ENCODE measurements at regions not wholly inside any gene's neighbourhood (a gene's known extent, or its start where the extent isn't known, plus 50 kb on each side); places are given as distances from the start of the nearest gene placed in this dataset.

DNA sequence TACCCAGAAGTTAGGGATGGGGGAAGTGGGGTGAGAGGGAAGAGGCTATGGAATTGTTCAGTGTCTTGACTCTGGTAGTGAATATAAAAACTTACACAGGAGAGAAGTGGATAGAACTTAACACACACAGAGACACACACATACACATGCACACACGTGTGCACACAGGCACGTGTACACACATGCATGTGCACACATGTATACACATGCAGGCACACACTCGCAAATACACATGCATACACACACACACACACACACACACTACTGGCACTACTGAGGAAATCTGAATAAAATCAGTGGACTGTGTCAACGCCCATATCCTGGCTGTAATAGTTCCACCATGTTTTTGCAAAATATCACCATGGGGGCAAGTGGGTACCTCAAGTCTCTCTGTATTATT is 107.9 kb downstream of the IRS2 start:
- intact Hi-C loops (cut with DNase I): no loop called here
- Histone ChIP-seq H3K4me1 (no peaks in the 10 kb centered on the region), H3K9me3 (no peaks in the 10 kb centered on the region), H3K4me3 (no peak overlapping the region), H3K27ac (no peak overlapping the region), H3K36me3 (no peaks in the 10 kb centered on the region), H3K27me3 (peaks cover 5% of the 10 kb centered on the region)
- TF ChIP-seq, protein P1, sequence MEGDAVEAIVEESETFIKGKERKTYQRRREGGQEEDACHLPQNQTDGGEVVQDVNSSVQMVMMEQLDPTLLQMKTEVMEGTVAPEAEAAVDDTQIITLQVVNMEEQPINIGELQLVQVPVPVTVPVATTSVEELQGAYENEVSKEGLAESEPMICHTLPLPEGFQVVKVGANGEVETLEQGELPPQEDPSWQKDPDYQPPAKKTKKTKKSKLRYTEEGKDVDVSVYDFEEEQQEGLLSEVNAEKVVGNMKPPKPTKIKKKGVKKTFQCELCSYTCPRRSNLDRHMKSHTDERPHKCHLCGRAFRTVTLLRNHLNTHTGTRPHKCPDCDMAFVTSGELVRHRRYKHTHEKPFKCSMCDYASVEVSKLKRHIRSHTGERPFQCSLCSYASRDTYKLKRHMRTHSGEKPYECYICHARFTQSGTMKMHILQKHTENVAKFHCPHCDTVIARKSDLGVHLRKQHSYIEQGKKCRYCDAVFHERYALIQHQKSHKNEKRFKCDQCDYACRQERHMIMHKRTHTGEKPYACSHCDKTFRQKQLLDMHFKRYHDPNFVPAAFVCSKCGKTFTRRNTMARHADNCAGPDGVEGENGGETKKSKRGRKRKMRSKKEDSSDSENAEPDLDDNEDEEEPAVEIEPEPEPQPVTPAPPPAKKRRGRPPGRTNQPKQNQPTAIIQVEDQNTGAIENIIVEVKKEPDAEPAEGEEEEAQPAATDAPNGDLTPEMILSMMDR (IDR thresholded peaks at IDR 0.05): no peak
- no peak for ATAC-seq
- no peak for DNase-seq

DNA sequence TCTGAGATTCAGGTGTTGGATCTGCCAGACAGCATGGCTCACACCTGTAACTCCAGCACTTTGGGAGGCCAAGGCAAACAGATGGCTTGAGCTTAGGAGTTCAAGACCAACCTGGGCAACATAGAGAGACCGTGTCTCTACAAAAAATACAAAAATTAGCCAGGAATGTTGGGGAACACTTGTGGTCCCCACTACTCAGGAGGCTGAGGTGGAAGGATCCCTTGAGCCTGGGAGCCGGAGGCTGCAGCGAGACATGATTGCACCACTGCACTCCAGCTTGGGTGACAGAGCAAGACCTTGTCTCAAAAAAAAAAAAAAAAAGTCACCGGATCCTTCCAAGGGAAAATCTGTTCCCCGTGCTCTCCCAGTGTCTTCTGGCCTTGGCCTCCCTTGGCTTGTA is 109.2 kb downstream of the IRS2 start:
- Histone ChIP-seq H3K36me3 (no peaks in the 10 kb centered on the region), H3K27ac (no peak overlapping the region), H3K4me1 (no peaks in the 10 kb centered on the region), H3K27me3 (no peaks in the 10 kb centered on the region), H3K9me3 (no peaks in the 10 kb centered on the region), H3K4me3 (no peak overlapping the region)
- ATAC-seq: no peak
- no peak for DNase-seq
- TF ChIP-seq, protein P1 (IDR thresholded peaks at IDR 0.05): no peak
- intact Hi-C loops (cut with DNase I): no loop called here

DNA sequence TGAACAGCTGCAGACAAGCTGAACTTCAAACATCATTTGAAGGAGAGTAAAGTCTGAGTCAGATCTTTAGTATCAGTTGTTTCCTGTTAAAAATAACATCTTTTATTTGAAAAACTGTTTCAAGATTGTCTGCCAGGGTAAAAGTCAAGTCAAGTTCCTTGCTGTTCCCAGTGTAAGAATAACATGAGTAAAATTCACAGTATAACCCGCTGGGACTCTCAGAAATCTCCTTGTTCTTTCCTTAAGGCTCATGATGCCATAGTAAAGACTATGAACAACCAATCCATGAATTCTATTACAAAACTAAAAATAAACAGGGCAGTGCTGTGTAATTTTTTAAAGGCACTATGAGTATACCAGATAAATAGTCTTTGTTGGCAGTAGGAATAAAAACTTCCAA is 112.9 kb downstream of the IRS2 start:
- DNase-seq (no peak), ATAC-seq (no peak)
- Histone ChIP-seq H3K4me3 (no peak overlapping the region), H3K9me3 (no peaks in the 10 kb centered on the region), H3K4me1 (no peaks in the 10 kb centered on the region), H3K36me3 (no peaks in the 10 kb centered on the region), H3K27ac (no peak overlapping the region), H3K27me3 (no peaks in the 10 kb centered on the region)
- intact Hi-C loops (cut with DNase I): no loop called here
- TF ChIP-seq, protein P1 (IDR thresholded peaks at IDR 0.05): no peak

DNA sequence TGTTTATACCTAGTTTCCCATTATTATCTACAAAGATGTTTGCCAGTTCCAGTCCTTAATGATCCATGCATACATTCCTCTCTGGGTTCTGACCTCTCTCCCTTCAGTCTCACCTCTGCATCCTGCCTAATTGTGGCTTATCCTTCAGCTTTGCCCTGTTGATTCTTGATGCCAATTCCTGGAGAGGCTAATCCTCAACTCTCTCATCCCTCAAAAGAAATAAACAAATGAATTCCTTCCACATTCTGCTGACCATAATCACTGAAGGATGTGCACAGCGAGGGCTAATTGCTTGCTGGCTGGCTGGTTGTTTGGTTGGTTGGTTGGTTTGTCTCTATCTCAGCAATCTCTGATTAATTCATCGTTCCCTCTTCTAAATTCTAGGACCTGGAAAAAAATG is 113.8 kb downstream of the IRS2 start:
- DNase-seq (no peak), ATAC-seq (no peak)
- Histone ChIP-seq H3K36me3 (no peaks in the 10 kb centered on the region), H3K27ac (no peak overlapping the region), H3K4me1 (no peaks in the 10 kb centered on the region), H3K9me3 (no peaks in the 10 kb centered on the region), H3K27me3 (no peaks in the 10 kb centered on the region), H3K4me3 (no peak overlapping the region)
- TF ChIP-seq, protein P1 (IDR thresholded peaks at IDR 0.05): no peak
- intact Hi-C loops (cut with DNase I): no loop called here

DNA sequence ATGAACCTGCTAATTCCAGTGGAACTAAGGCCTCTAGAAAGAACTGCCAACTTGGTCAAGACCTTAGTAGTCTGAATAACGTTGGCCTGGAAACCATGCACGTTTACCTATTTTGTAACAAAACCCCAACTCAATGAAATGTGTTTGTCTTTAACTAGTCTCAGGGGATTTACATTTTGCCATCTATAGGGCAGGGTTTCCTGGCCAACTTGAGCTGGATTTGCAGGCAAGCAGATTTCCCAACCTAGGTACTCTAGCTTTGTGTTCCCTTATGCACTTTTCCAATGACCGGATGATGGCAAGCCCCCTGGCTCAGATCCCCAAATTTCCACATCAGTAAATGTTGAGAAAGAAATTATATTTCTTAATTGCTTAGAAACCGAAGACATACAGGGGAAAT is 114.5 kb downstream of the IRS2 start:
- Histone ChIP-seq H3K9me3 (no peaks in the 10 kb centered on the region), H3K36me3 (no peaks in the 10 kb centered on the region), H3K27me3 (no peaks in the 10 kb centered on the region), H3K4me3 (no peak overlapping the region), H3K4me1 (no peaks in the 10 kb centered on the region), H3K27ac (no peak overlapping the region)
- TF ChIP-seq, protein P1 (IDR thresholded peaks at IDR 0.05): no peak
- intact Hi-C loops (cut with DNase I): no loop called here
- DNase-seq: no peak
- no peak for ATAC-seq

DNA sequence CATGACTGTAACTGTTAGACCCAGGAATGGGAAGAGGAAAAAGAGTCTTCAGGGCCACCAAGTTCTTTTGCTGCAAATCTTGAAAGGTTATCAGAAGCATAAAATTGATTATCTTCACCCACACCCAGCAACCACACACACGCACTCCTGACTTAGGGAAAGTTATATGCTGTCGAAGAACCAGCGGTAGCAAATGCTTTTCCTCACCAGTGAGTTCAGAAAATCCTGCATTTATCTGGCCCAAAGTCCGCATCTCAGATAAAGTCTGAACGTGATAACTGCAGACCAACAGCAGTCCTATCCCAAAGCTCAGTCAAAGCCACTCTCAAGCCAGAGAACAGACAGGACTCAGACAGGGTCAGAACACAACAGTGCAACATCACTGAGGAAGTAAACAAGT is 115.6 kb downstream of the IRS2 start:
- no peak for DNase-seq
- Histone ChIP-seq H3K4me3 (no peak overlapping the region), H3K27ac (no peak overlapping the region), H3K9me3 (no peaks in the 10 kb centered on the region), H3K4me1 (no peaks in the 10 kb centered on the region), H3K27me3 (no peaks in the 10 kb centered on the region), H3K36me3 (no peaks in the 10 kb centered on the region)
- intact Hi-C loops (cut with DNase I): no loop called here
- ATAC-seq: no peak
- TF ChIP-seq, protein P1 (IDR thresholded peaks at IDR 0.05): no peak

All from upper lobe of right lung (tissue), 1 donor.